Suprapubic skin (tissue), 4 donors: ENCODE measurements at regions not wholly inside any gene's neighbourhood (a gene's known extent, or its start where the extent isn't known, plus 50 kb on each side); places are given as distances from the start of the nearest gene placed in this dataset.

ENCODE experiments used
- DNase-seq, 2 donors: peaks; one replicate each; pipeline ENCODE4 v3.0.0-alpha.2; 2019; ENCODE audit warnings: low spot score in 2 of 2
- H3K27ac ChIP-seq: fragments of 200-600 bp; sonication (generic); one replicate; pipeline ENCODE4 v1.5.1; 2019
- H3K27me3 ChIP-seq: fragments of 200-600 bp; sonication (generic); one replicate; pipeline ENCODE4 v1.5.1; 2019
- H3K36me3 ChIP-seq: fragments of 200-600 bp; sonication (generic); one replicate; pipeline ENCODE4 v1.5.1; 2019
- H3K4me1 ChIP-seq: fragments of 200-600 bp; sonication (generic); one replicate; pipeline ENCODE4 v1.5.1; 2019
- H3K4me3 ChIP-seq: fragments of 200-600 bp; sonication (generic); one replicate; pipeline ENCODE4 v1.5.1; 2019; ENCODE audit warnings: mild to moderate bottlenecking
- H3K9me3 ChIP-seq: fragments of 200-600 bp; sonication (generic); one replicate; pipeline ENCODE4 v1.5.1; 2019
- CTCF ChIP-seq, 2 donors: fragments of 200-600 bp in 1 of 2; fragments of 450-650 bp in 1 of 2; sonication (generic) in 1 of 2; IDR thresholded peaks; one replicate each; pipeline ENCODE4 v1.5.1; 2016 to 2019; ENCODE audit warnings: antibody characterized with exemption in 2 of 2, mild to moderate bottlenecking in 1 of 2, moderate library complexity in 1 of 2
- EP300 ChIP-seq: sonication (generic); formaldehyde crosslinking; IDR thresholded peaks from one replicate; pipeline ENCODE4 v1.6.1; 2017; ENCODE audit warnings: antibody characterized with exemption
- POLR2A ChIP-seq, 2 donors: fragments of 450-650 bp; IDR thresholded peaks; one replicate each; pipeline ENCODE4 v1.6.1; 2017; ENCODE audit warnings: antibody characterized with exemption in 2 of 2, mild to moderate bottlenecking in 2 of 2, moderate library complexity in 2 of 2
- POLR2AphosphoS5 ChIP-seq, 3 donors: sonication (generic); formaldehyde crosslinking; IDR thresholded peaks; one replicate each; pipeline ENCODE4 v1.6.1; 2017; ENCODE audit warnings: antibody characterized with exemption in 3 of 3
- WGBS: methylation state at CpG from one replicate; pipeline ENCODE4 v1.1.5; 2018; 5-methylcytosine and 5-hydroxymethylcytosine counted together

- no peaks in the 10 kb centered on the region for H3K27me3 ChIP-seq
- H3K4me1 ChIP-seq, result no peaks in the 10 kb centered on the region
- no peaks in the 10 kb centered on the region for H3K36me3 ChIP-seq
- TF ChIP-seq EP300, result no peak
- no peak for TF ChIP-seq CTCF (IDR thresholded peaks at IDR 0.05)
- TF ChIP-seq POLR2AphosphoS5 (IDR thresholded peaks at IDR 0.05), result no peak
- TF ChIP-seq POLR2A (IDR thresholded peaks at IDR 0.05), result no peak
- no peaks in the 10 kb centered on the region for H3K9me3 ChIP-seq
- H3K4me3 ChIP-seq, result no peak overlapping the region
- no peak for DNase-seq
- 79% methylated on average over 2 of the region's 2 CpGs for WGBS
- no peak overlapping the region for H3K27ac ChIP-seq
Observed at GRCh38 chr5:97553604-97554452, 370.8 kb upstream of the RIOK2 start.

DNA sequence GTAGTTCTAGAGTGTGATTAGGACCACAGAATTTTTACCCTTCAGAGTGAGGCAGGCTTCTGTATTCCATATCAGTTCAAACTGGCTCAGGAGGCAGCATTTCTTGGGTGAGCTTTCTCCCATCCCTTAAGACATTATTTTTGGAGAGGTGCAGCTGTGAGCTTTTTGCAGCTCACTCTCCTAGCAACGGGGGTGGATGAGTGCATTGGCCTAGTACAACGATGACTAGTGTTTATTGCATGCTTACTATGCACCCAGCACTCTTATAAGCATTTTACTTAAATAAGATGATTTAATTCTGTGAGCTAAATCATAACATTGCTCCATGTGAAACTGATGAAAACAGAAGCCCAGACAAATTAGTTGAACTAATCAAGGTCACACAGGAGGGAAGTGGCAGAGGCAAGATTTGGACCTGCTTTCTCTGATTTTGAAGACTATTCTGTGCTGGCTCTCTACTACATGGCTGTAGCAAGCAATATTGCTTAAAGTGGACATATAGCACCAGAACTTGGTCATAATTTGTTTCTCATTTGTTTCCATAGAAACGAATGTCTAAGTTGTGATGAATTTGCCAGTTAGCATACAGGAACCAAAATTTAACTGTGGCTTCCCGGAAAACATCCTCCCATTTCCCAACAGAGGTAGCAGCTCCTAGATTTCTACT is 372.1 kb upstream of the RIOK2 start:
- WGBS, result 65% methylated on average over 4 of the region's 4 CpGs

DNA sequence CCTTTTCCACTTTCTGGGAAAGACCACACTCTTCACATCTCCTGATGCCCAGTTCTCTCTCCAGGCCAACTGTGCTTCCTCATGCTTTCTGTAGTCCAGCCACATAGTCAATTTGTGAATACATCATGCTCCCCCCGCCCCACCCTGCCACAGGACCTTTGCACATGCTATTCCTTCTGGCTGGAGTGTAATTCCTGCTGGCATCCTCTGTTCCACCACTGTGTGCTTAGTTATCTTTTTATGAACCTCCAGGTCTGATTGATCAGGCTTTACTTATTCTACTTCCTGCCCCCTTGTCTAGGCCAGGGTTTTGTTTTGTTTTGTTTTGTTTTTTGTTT is 372.6 kb upstream of the RIOK2 start:
- DNase-seq, result no peak
- Histone ChIP-seq H3K27ac (no peak overlapping the region), H3K9me3 (no peaks in the 10 kb centered on the region), H3K27me3 (no peaks in the 10 kb centered on the region), H3K4me1 (no peaks in the 10 kb centered on the region), H3K4me3 (no peak overlapping the region), H3K36me3 (no peaks in the 10 kb centered on the region)
- 100% methylated on average over 1 of the region's 1 CpG for WGBS
- TF ChIP-seq CTCF (IDR thresholded peaks at IDR 0.05) (no peak), POLR2AphosphoS5 (IDR thresholded peaks at IDR 0.05) (no peak), EP300 (no peak), POLR2A (IDR thresholded peaks at IDR 0.05) (no peak)

More for the DNA sequence above, 372.1 kb upstream of the RIOK2 start:
- no peak overlapping the region for H3K27ac ChIP-seq
- DNase-seq, result no peak
- H3K4me1 ChIP-seq, result no peaks in the 10 kb centered on the region
- H3K36me3 ChIP-seq, result no peaks in the 10 kb centered on the region
- TF ChIP-seq POLR2A (IDR thresholded peaks at IDR 0.05) (no peak), POLR2AphosphoS5 (IDR thresholded peaks at IDR 0.05) (no peak), EP300 (no peak), CTCF (IDR thresholded peaks at IDR 0.05) (no peak)
- H3K4me3 ChIP-seq, result no peak overlapping the region
- H3K27me3 ChIP-seq, result no peaks in the 10 kb centered on the region
- no peaks in the 10 kb centered on the region for H3K9me3 ChIP-seq

DNA sequence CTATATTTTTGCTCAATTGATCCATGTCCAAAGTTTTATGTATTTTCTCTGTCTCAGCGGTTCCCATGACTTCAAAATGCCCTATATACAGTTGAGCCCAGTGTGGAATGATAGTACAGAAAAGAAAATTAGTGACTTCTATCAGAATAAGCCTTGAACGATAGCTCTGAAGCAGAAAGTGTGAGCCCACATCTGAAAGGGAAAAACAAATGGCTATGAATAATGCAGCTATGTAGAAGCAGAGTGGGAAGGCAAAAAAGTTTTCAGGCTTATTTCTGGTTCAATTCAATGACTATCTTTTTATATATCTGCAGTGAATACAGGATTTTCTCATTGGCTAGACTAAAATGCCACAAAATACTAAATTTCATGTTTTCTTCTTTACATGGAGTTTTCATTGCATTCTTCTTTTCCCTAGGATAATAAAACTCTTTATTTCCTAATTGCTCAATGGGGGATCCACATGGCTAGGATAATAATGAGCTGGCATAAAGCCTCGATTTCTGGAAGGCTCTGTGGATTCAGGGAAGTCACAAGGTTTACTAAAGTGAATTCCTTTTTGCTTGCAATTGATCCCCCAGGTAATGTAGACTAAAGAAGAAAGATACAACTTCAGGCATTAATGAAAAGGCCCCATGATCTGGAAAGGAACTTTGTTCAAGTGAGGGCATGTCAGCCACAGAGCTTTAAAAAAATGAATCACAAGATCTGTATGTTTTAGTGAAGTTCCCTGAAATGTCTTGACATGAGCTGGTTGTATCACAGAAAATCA is 377.0 kb upstream of the RIOK2 start:
- DNase-seq, result no peak
- Histone ChIP-seq H3K27me3 (no peaks in the 10 kb centered on the region), H3K27ac (no peak overlapping the region), H3K36me3 (no peaks in the 10 kb centered on the region), H3K9me3 (no peaks in the 10 kb centered on the region), H3K4me1 (no peaks in the 10 kb centered on the region), H3K4me3 (no peak overlapping the region)
- WGBS, result 52% methylated on average over 3 of the region's 3 CpGs
- no peak for TF ChIP-seq CTCF (IDR thresholded peaks at IDR 0.05)
- TF ChIP-seq POLR2AphosphoS5 (IDR thresholded peaks at IDR 0.05), result no peak
- TF ChIP-seq POLR2A (IDR thresholded peaks at IDR 0.05), result no peak
- no peak for TF ChIP-seq EP300

GRCh38 chr5:97560599-97560993 is 377.5 kb upstream of the RIOK2 start:
- no peaks in the 10 kb centered on the region for H3K9me3 ChIP-seq
- WGBS, result 52% methylated on average over 1 of the region's 1 CpG

More at GRCh38 chr5:97560599-97560993, 377.5 kb upstream of the RIOK2 start:
- no peak for DNase-seq
- H3K36me3 ChIP-seq, result no peaks in the 10 kb centered on the region
- no peaks in the 10 kb centered on the region for H3K4me1 ChIP-seq
- H3K27ac ChIP-seq, result no peak overlapping the region
- no peak overlapping the region for H3K4me3 ChIP-seq
- no peaks in the 10 kb centered on the region for H3K27me3 ChIP-seq
- TF ChIP-seq CTCF (IDR thresholded peaks at IDR 0.05) (no peak), EP300 (no peak), POLR2AphosphoS5 (IDR thresholded peaks at IDR 0.05) (no peak), POLR2A (IDR thresholded peaks at IDR 0.05) (no peak)
